Activated gamma-delta T cell (primary cell): ENCODE measurements at regions not wholly inside any gene's neighbourhood (a gene's known extent, or its start where the extent isn't known, plus 50 kb on each side); places are given as distances from the start of the nearest gene placed in this dataset.

Experiments used
- DNase-seq: peaks from one replicate; lab custom pipeline; 2025; lab: John Stamatoyannopoulos, UW

- no peak for DNase-seq
Observed at GRCh38 chr4:96543346-96543745, 703.5 kb downstream of the PDHA2 start.

GRCh38 chr4:96558466-96558865, 718.6 kb downstream of the PDHA2 start:
- DNase-seq, result no peak

DNA sequence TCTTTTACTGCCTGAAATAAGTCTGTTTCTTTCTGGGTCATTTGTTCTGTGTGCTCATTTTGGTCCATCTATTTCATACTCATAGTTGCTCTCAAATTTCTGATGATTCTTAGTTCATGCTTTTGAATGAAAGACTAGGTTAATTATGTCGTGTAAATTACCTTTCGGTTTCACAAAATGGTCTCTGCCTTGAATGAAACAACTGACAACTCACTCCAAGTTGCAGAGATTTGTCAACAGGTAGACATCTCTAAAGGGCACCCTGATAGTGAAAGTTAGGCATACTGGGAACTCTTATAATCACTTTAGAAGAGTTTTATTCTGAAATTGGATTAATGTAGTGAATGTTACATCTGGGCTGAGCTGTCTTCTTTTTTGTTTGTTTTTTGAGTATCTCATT, 726.9 kb downstream of the PDHA2 start:
- no peak for DNase-seq

DNA sequence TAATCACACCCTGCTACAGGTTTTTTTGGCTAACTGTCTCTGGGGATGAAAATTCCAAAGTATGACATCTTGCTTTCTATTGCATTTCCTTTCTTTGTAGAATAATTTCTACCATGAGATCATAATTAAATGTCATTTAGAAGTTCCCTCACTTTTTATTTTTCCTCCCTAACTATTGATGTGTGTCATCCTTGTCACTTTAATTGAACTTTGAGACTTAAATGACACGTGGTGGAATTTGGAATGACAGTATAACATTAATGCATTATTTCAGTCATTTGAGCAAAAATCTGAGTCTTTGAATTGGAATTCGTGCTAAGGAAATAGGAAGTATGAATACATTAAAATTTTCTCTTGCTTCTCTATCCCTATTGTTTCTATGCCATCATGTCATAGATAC, 745.4 kb downstream of the PDHA2 start:
- no peak for DNase-seq

GRCh38 chr4:96593422-96593821, 753.5 kb downstream of the PDHA2 start:
- DNase-seq, result no peak

GRCh38 chr4:96598465-96598864, 758.6 kb downstream of the PDHA2 start:
- DNase-seq, result no peak

DNA sequence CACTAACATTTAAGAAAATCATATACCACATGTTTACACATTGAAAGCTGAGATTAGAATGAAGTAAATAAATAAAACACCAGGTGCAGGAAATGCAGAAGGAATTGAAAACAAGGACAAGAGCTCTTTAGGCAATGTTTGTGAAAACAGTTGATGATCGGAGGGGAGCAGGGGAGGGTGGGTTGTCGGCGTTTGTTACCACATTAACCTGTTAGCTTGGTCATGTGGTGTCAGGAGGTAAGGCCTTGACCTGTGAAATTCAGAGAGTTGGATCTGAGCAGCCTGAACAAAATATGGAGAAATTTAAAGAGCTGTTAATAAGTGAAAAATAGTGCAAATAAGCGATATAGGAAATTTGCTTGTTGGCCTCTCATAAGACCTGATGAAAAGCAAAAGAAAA, 759.9 kb downstream of the PDHA2 start:
- DNase-seq, result no peak

- DNase-seq, result no peak
Observed at GRCh38 chr4:96602661-96603060, 762.8 kb downstream of the PDHA2 start.

- no peak for DNase-seq
Observed at GRCh38 chr4:96603641-96604040, 763.7 kb downstream of the PDHA2 start.

DNA sequence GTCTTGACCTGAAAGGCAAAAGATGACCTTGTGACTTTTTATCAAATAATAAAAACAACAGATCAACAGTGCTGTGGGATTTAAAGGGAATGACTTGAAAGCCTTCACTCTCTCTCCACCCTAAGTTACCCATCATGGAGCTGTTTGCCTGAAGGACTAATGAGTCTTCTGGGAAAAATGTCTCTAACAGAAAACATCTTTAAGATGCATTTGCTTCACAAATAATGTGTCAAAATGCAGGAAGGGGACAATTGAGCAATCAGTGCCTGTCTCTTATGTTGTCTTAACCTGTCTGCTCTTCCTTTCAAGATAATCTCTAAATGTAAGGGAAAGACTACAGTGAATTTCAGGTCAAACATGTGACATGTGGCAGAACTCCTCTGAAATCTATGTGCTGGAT, 766.6 kb downstream of the PDHA2 start:
- DNase-seq, result no peak

DNA sequence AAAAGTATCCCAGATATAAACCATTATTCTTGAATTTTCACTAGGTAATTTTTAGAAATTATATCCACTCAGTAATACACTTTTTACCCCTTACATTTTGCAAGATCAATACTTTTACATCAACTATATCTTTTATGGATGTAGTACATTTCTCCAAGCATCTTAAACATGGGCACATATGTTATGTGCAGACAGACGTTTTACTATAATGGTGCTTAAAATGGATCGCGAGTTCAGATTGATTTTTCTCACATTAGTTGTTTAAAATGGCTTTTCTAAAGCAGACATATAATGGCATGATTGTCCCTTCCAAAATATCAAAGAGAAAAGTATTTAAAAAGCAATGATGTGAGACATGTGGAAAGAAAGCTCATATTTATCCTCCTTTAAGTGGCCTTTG, 786.1 kb downstream of the PDHA2 start:
- no peak for DNase-seq

- no peak for DNase-seq
Observed at GRCh38 chr4:96630839-96631238, 790.9 kb downstream of the PDHA2 start.

DNA sequence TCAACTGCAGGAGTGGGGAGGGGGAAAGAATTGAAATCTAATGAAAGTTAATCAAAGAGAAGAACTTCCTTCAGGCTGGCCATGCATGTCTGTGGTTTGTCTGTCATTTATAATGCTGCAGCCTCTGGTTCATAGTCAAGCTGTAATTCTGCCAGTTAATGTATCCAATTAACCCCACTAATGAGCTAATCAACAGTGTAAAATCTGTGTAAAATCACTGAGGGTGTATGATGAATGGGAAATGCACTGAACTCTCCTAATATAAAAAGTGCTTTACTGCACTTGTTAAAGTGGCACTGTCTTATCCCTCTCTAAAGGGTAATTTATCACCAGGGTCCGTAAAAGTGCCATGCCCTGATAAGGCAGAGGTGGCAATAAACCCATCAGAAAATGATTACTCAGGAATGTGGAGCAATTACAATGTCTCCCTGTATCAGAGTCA, 798.1 kb downstream of the PDHA2 start:
- no peak for DNase-seq

DNA sequence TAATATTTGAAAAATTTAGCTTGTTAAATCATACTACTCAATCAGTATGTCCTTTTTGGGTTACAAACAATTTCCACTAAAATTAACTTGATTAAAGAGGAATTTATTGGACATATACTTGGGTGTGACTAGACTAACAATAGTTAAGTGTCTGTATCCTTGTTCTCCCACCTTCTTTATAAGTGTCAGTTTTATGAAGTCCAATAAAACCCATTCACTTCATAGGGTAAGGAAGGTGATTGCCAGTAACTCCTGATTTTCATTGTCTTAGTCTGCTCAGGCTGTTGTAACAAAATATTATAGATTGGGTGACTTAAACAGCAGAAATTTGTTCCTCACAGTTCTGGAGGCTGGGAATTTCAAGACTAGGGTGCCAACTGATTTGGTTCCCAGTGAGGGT, 800.0 kb downstream of the PDHA2 start:
- DNase-seq, result no peak

GRCh38 chr4:96642490-96642889, 802.6 kb downstream of the PDHA2 start:
- DNase-seq, result no peak

DNA sequence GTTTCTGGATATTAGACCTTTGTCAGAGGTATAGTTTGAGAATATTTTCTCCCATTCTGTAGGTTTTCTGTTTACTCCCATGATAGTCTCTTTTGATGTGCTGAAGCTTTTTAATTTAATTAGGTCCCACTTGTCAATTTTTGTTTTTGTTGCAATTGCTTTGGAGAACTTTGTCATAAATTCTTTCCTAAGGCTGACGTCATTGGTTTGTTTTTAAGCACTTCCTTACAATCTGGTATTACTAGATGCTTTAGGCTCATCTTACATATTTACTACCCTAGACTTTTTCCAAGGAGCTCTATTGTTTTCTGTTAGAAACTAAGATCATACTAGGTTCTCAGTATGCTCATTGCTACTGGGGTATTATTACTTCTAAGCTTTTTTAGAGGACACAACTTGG, 806.3 kb downstream of the PDHA2 start:
- no peak for DNase-seq

DNA sequence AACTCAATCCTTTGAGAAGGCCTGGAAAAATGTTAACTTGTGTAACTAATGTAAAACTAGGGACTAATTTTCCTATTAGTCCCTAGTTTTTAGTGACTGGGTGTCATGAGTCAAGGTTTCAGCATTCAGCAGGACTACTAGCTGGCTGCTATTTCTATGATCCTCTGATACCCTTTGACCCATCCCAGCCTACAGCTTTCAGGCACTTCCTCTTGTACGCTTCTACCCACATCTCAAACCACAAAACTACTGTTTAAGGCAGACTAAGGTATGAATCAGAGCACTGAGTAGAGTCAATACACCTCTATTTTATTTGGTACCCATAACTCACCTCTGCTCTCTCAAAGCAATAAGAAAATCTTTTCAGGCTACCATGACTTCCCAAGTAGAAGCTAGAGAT, 809.6 kb downstream of the PDHA2 start:
- DNase-seq, result no peak

DNA sequence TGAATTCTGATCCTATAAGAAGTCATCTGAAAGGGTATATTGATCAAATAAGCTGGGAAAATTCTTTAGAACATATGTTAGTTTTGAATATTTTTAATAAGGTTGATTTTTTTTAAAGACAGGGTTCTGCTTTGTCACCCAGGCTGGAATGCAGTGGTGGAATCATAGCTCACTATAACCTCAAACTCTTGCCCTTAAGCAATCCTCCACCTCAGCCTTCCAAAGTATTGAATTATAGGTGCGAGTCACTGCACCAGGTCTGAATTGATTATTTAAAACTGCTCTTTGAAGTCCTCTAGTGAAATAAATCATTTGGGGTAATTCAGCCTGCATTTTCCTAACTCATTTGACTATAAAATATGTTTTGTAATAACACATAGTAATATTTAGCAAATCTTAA, 812.3 kb downstream of the PDHA2 start:
- DNase-seq, result no peak

DNA sequence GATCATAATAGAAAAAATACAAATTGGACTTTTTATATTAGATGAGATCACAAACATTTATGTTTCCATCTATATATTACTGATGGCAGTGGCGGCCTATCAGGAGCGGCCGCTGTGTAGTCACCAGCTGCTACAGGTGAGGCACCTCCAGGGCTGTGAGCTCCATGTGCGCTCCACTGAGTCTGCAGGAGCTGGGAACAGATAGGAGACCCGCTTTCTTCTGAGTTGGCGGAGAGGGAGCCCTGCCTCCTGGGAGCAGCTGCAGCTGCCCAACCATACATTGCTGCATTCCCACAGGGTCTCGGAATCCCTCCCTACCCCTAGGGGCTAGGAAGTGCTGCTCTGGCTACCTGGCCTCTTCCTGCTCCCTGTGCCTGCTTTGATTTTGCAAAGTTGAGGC, 812.9 kb downstream of the PDHA2 start:
- DNase-seq, result no peak

GRCh38 chr4:96654045-96654444, 814.2 kb downstream of the PDHA2 start:
- no peak for DNase-seq

DNA sequence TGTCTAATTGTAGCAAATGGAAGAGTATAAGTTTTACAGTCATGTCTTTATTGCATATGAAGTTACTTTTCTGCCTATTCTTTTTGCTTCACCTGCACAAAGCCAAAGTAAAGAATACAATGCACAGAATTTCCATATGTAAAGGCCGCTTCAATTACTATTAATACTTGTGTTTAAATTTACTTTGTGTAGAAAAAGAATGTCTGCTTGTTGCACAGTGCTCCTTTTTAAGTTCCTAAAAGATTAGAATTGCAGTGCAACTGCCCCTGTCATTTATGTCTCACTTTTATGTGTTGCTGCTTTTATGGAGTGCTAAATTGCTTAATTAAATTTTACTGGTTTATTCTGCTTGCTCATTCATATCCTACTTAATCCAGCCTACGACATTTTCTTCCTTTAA, 830.5 kb downstream of the PDHA2 start:
- DNase-seq, result no peak

GRCh38 chr4:96675416-96675815, 835.5 kb downstream of the PDHA2 start:
- no peak for DNase-seq

GRCh38 chr4:96675896-96676295, 836.0 kb downstream of the PDHA2 start:
- no peak for DNase-seq

GRCh38 chr4:96676754-96677435, 837.0 kb downstream of the PDHA2 start:
- no peak for DNase-seq
